DND-41 (cell line): ENCODE measurements at regions not wholly inside any gene's neighbourhood (a gene's known extent, or its start where the extent isn't known, plus 50 kb on each side); places are given as distances from the start of the nearest gene placed in this dataset.

Experiments
- CTCF ChIP-seq: IDR thresholded peaks from 2 replicates; pipeline ENCODE4 v1.5.1; 2012; ENCODE audit warnings: borderline replicate concordance, low read length, moderate library complexity, mild to moderate bottlenecking; ENCODE audit not compliant: poor library complexity, severe bottlenecking; ENCODE audit errors: extremely low read depth
- EZH2 ChIP-seq: IDR thresholded peaks from 3 replicates; pipeline ENCODE4 v1.6.1; 2012; ENCODE audit warnings: borderline replicate concordance, low read depth, mild to moderate bottlenecking, moderate library complexity, low read length, inconsistent platforms; ENCODE audit not compliant: severe bottlenecking

DNA sequence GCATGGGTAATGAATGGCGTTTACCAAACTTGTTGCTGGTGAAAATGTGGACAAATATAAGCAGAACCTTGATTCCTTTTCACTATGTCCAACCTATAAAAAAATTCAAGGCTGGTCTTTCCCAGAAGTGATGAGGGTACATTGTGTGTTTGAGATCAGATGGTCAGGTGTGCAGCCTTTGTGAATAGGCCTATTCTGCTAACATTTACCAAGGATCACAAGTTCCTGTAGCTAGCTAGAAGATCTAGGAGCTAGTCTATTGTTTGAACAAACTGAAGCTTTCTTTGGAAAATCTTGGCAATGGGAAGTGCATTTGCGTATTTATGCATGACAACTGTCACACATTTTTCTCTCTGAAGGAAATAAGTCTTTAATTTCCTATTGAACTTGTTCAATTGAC is 489.6 kb downstream of the KLF5 start:
- TF ChIP-seq CTCF (no peak), EZH2 (no peak)
